Umbilical cord (tissue), 1 donor: ENCODE measurements at regions not wholly inside any gene's neighbourhood (a gene's known extent, or its start where the extent isn't known, plus 50 kb on each side); places are given as distances from the start of the nearest gene placed in this dataset.

Experiments used
- DNase-seq: peaks from one replicate; pipeline ENCODE4 v3.0.0-alpha.2; 2015; ENCODE audit warnings: low spot score

- DNase-seq, result no peak
These were observed 179.4 kb downstream of the IRS1 start for GRCh38 chr2:226620176-226620575.

GRCh38 chr2:226619707-226620106 is 179.9 kb downstream of the IRS1 start:
- no peak for DNase-seq

DNA sequence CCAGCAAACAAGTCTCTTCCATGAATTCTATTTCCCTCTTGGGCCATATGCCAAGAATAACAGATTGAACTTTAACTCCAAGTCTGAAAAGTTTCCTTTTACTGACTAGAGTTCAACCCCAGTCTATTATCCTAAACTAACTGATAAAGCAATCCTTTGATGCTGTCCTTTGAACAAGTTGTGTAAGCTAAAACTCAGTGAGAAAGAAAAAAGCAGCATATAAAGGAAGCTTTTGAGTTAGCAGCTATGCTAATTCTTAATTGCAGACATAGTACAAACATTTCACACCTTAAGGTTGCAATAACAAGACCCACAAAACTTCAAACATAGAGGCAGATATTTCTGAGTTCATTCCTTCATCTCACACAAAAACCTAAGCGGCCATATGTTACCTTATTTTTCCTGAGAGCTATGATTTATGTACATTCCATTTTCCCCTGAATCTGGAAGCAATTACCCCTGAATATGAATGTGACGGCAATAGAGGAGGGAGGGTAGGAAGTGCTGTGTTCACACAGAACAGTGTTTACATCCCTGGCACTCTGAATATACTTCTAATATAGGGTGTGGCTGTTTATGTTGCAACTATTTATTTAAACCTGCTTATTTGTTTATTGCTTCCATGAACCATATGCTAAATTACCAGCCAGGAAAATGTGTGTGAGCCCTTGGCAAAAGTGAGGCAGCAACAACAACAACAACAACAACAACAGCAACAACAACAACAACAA is 180.6 kb downstream of the IRS1 start:
- DNase-seq, result peak; percentile 88

GRCh38 chr2:226618544-226618874 is 181.1 kb downstream of the IRS1 start:
- no peak for DNase-seq

DNA sequence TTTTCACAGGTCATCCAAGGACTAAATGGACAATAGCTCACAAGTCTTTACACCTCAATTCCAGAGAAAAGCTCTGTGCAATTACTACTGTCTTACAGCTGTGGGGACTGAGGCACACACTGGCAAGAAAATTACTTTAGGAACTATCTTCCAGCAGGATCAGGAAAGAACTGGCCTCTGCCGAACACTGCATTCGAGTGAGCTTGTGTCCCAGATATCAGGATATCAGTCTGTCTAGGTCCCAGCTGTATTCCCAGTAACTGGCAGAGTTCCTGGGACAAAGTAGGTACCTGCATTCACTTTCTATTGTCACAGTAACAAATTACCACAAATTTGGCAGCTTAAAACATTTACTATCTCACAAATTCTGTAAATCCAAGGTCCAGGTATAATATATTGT is 183.7 kb downstream of the IRS1 start:
- DNase-seq, result no peak

DNA sequence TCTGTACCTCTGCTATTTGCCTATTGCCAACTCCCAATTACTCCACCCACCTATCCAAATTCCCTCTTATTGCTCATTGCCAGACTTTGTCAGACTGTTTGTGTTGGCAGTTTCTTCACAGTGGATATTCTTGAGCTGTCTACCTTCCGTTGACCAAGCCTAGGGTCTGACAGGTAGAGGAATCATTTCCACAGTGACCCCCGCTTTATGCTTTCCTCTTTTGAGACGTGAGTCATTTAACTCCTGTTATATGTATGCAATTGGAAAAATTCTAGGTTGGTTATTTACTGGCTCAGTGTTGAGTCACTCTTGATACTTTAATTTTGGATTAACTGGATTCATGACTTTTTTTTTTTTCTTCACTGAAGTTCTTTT is 187.7 kb downstream of the IRS1 start:
- no peak for DNase-seq

GRCh38 chr2:226611196-226611943 is 188.2 kb downstream of the IRS1 start:
- DNase-seq, result no peak

DNA sequence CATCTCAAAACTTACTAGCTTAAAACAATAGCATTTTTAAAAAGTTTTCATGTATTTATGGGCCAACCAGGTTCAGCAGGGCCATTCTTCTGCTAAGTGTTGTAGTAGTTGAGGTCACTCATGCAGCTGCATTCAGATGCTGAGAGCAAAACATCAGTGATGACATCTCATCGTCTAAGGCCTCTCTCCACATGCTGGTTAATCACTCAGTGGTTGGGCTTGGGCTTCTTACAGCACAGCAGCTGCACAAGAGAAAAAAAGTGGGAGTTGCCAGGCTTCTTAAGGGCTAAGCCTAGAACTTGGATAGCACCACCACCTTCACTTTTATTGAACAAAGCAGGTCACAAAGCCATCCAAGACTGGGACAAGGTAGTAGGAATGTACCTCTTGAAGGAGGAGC is 190.3 kb downstream of the IRS1 start:
- peak; percentile 28 for DNase-seq

GRCh38 chr2:226608451-226608850 is 191.2 kb downstream of the IRS1 start:
- no peak for DNase-seq

GRCh38 chr2:226607379-226607778 is 192.2 kb downstream of the IRS1 start:
- DNase-seq, result no peak

DNA sequence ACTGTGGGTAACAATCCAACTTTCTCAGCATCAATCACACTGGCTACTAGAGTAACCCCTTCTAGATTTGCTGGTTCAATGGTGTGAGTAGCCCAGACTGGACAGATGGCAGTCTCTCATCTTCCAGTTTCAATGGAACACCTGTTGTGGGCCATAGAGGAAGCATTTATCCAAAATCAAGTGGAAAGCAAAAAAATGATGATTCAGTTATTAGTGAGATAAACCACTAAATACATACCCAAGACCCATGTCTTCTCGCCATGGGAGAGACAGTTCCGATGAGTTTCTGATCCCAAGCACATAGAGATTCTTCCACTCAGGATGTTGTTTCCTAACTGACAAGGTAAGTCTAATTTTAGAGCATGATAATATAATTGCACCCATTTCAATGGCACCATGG is 194.0 kb downstream of the IRS1 start:
- DNase-seq, result no peak

GRCh38 chr2:226603606-226604005 is 196.0 kb downstream of the IRS1 start:
- DNase-seq, result no peak

GRCh38 chr2:226601881-226602662 is 197.5 kb downstream of the IRS1 start:
- DNase-seq, result peak; percentile 62

DNA sequence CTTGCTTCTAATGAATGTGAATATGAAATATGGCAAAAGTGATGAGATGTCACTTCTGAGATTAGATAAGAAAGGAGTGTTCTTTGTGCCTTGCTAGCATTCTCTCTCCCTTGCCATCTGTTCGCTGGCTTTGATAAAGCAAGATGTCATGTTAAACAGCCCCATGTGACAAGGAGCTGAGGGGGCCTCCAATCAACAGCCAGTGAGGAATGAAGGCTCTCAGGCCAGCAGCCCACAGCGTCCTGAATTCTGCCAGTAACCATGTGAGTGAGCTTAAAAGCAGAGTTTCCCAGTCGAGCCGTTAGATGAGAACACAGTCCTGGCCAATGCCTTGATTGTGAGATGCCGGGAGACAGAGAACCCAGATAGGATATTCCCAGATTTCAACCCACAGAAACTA is 198.8 kb downstream of the IRS1 start:
- no peak for DNase-seq

DNA sequence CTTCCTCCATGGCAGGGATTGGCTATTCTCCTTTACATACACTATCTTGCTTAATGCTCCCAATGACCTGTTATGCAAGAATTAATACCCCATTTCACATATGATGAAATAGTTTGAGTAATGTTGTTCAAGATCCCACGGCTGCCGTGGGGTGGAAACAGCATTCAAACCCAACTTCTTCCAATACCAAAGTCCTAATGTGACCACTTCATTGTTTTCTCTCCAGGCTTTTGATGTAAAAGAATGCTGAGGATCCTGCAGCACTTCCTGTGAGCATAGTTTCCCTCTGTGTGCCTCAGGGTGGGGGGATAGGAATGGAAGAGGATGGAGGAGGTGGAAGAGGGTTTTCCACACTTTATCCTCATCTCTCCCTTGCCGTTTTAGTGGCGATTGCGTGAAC is 199.4 kb downstream of the IRS1 start:
- DNase-seq, result no peak

DNA sequence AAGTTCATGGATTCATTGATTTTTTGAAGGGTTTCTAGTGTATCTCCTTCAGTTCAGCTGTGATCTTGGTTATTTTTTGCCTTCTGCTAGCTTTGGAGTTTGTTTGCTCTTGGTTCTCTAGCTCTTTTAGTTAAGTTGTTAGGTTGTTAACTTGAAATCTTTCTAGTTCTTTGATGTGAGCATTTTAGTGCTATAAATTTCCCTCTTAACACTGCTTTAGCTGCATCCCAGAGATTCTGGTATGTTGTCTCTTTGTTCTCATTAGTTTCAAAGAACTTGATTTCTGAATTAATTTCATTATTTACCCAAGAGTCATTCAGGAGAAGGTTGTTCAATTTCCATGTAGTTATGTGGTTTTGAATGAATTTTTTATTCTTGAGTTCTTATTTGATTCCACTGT is 210.6 kb downstream of the IRS1 start:
- no peak for DNase-seq

- no peak for DNase-seq
These were observed 214.5 kb downstream of the IRS1 start for GRCh38 chr2:226585130-226585561.

- no peak for DNase-seq
These were observed 215.0 kb downstream of the IRS1 start for GRCh38 chr2:226584518-226585055.

- peak; percentile 88 for DNase-seq
These were observed 215.9 kb downstream of the IRS1 start for GRCh38 chr2:226583715-226584114.

DNA sequence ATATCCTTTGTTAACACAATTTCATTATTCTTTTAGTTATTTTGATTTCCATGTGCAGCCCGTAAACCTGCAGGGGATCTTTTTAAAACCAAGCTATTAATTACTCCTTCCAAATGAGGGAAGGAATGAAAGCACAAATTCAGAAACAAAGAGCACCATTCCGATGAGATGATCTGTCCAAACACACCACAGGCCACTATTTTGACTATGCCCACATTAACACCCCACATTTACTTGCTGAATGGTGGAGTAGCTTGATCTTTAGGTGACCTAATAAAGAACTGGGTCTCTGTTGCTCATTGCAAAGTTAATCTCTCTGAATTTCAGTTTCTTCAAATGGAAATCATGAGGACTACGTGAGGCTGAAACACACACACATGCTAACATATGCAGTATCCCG is 218.0 kb downstream of the IRS1 start:
- DNase-seq, result no peak

- no peak for DNase-seq
These were observed 218.6 kb downstream of the IRS1 start for GRCh38 chr2:226581004-226581403.

- DNase-seq, result no peak
These were observed 219.2 kb downstream of the IRS1 start for GRCh38 chr2:226580403-226580802.
